ENCODE measurements at regions not wholly inside any gene's neighbourhood (a gene's known extent, or its start where the extent isn't known, plus 50 kb on each side); places are given as distances from the start of the nearest gene placed in this dataset.
"Not testable (repeated sequence)": the region's sequence is repeated elsewhere in the genome, so short reads cannot be mapped to it uniquely, and the experiment has no call there.

- no peaks in the 10 kb centered on the region for H3K9me3 Mint-ChIP-seq (ENCODE audit: unreplicated experiment)
- no peak overlapping the region for H3K27ac Mint-ChIP-seq (ENCODE audit: unreplicated experiment)
- no peak overlapping the region for H3K4me3 Mint-ChIP-seq (ENCODE audit: unreplicated experiment)
- no peaks in the 10 kb centered on the region for H3K4me1 Mint-ChIP-seq (ENCODE audit: unreplicated experiment)
- H3K27me3 Mint-ChIP-seq (ENCODE audit: unreplicated experiment): no peaks in the 10 kb centered on the region
- no peak for TF ChIP-seq CTCF (IDR thresholded peaks at IDR 0.05)
- DNase-seq (ENCODE audit: extremely low spot score, unreplicated experiment): no peak
- no peaks in the 10 kb centered on the region for H3K36me3 Mint-ChIP-seq (ENCODE audit: unreplicated experiment)
Measured at GRCh38 chr10:3559527-3559926, 225.5 kb downstream of the KLF6 start.

DNA sequence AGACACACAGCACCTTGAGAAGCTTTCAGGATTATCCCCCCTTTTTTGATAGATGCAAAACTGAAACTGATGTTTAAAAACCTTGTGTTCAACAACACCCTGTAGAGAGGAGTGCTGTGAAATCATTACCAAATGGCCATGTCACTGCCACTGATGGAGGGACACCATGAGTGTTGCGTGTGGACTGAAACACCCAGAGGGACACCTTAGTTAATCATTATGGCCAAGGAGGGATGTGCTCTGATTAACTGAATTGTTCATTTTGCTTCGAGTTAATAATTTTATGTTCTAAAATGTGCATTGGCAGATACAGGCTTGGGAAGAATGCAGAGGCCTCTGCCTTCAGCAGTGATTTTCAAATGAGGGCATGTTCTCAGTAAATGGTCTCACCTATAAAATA, 226.0 kb downstream of the KLF6 start:
- H3K27ac Mint-ChIP-seq (ENCODE audit: unreplicated experiment): no peak overlapping the region
- no peaks in the 10 kb centered on the region for H3K9me3 Mint-ChIP-seq (ENCODE audit: unreplicated experiment)
- H3K4me3 Mint-ChIP-seq (ENCODE audit: unreplicated experiment): no peak overlapping the region
- no peaks in the 10 kb centered on the region for H3K27me3 Mint-ChIP-seq (ENCODE audit: unreplicated experiment)
- H3K36me3 Mint-ChIP-seq (ENCODE audit: unreplicated experiment): no peaks in the 10 kb centered on the region
- no peaks in the 10 kb centered on the region for H3K4me1 Mint-ChIP-seq (ENCODE audit: unreplicated experiment)
- no peak for DNase-seq (ENCODE audit: extremely low spot score, unreplicated experiment)
- no peak for TF ChIP-seq CTCF (IDR thresholded peaks at IDR 0.05)

DNA sequence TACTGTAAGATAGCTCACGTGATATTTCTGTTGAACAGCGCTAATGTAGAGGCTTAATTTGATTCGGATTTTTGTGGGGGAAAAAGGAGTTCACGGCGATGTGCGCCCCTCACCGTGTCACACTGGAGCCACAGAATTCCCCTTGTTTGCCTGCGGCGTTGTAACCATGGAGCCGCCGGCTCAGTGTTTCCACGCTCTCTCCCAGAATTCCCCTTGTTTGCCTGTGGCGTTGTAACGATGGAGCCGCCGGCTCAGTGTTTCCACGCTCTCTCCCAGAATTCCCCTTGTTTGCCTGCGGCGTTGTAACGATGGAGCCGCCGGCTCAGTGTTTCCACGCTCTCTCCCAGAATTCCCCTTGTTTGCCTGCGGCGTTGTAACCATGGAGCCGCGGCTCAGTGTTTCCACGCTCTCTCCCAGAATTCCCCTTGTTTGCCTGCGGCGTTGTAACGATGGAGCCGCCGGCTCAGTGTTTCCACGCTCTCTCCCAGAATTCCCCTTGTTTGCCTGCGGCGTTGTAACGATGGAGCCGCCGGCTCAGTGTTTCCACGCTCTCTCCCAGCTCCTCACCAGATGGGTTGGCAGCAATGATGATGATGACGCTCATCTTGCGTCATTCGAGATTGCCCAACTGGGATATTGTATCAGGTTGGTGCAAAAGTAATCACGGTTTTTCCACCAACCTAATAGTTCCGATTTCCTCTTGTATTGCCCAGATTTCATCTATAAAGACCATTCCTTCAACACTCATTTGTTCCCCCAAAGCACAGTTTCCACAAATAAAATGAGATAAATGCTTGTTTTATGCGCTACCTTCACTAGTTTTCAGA, 228.6 kb downstream of the KLF6 start:
- H3K4me1 Mint-ChIP-seq (ENCODE audit: unreplicated experiment); H3K9me3 Mint-ChIP-seq (ENCODE audit: unreplicated experiment); H3K36me3 Mint-ChIP-seq (ENCODE audit: unreplicated experiment); H3K27ac Mint-ChIP-seq (ENCODE audit: unreplicated experiment); DNase-seq (ENCODE audit: extremely low spot score, unreplicated experiment); H3K27me3 Mint-ChIP-seq (ENCODE audit: unreplicated experiment); H3K4me3 Mint-ChIP-seq (ENCODE audit: unreplicated experiment): not testable (repeated sequence)

DNA sequence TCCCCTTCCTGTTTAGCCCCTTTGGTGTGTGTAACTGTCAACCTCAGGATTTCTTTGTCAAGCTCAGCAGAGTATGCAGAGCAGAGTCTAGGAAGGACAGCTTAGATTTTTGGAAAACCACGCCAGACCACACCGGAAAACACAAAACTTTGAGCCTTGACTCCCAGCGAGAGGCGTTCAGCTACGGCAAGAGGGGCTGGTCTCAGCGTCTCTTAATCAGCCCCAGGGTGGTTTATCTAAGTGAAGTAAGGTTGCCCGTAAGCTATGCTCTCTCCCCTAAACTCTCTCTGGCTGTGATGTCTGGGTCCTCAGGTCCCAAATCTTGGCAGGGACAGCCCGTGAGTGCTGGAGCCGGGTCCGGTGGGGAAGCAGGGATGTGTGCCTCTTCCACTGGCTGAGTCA, 230.9 kb downstream of the KLF6 start:
- no peaks in the 10 kb centered on the region for H3K36me3 Mint-ChIP-seq (ENCODE audit: unreplicated experiment)
- no peak overlapping the region for H3K4me3 Mint-ChIP-seq (ENCODE audit: unreplicated experiment)
- no peak for TF ChIP-seq CTCF (IDR thresholded peaks at IDR 0.05)
- no peaks in the 10 kb centered on the region for H3K9me3 Mint-ChIP-seq (ENCODE audit: unreplicated experiment)
- no peaks in the 10 kb centered on the region for H3K27me3 Mint-ChIP-seq (ENCODE audit: unreplicated experiment)
- no peak overlapping the region for H3K27ac Mint-ChIP-seq (ENCODE audit: unreplicated experiment)
- DNase-seq (ENCODE audit: extremely low spot score, unreplicated experiment): no peak
- H3K4me1 Mint-ChIP-seq (ENCODE audit: unreplicated experiment): peaks cover 12% of the 10 kb centered on the region

DNA sequence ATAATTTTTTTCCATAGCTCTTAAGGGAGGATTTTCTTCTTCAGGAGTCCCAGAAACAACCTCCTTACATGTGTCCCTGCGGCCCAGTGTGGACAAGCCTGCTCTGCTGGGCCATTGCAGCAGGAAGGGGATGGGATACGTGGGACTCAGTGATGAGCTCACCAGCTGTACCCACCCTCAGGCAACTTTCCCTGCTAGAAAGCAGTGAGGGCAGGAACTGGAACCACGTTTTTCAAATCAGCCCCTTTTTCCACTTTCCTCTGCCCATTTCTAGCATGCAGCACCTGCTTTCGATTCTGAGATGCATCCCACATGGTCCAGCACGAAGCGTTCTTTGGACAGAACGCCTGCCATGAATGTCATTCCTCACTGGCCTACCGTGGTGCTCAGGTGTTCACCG, 232.7 kb downstream of the KLF6 start:
- Mint-ChIP-seq H3K9me3 (ENCODE audit: unreplicated experiment) (no peaks in the 10 kb centered on the region), H3K4me3 (ENCODE audit: unreplicated experiment) (no peak overlapping the region), H3K4me1 (ENCODE audit: unreplicated experiment) (peaks cover 28% of the 10 kb centered on the region), H3K36me3 (ENCODE audit: unreplicated experiment) (peaks cover 2% of the 10 kb centered on the region), H3K27me3 (ENCODE audit: unreplicated experiment) (no peaks in the 10 kb centered on the region), H3K27ac (ENCODE audit: unreplicated experiment) (no peak overlapping the region)
- no peak for DNase-seq (ENCODE audit: extremely low spot score, unreplicated experiment)
- no peak for TF ChIP-seq CTCF (IDR thresholded peaks at IDR 0.05)

Data from osteocyte (in vitro differentiated cells).